Nucleus accumbens (tissue), 56 donors: ENCODE measurements at regions not wholly inside any gene's neighbourhood (a gene's known extent, or its start where the extent isn't known, plus 50 kb on each side); places are given as distances from the start of the nearest gene placed in this dataset.
"Not testable (repeated sequence)": the region's sequence is repeated elsewhere in the genome, so short reads cannot be mapped to it uniquely, and the experiment has no call there.

ENCODE experiments used
- DNase-seq, 56 donors: peaks; one replicate each; lab custom pipeline; 2025; lab: John Stamatoyannopoulos, UW

DNA sequence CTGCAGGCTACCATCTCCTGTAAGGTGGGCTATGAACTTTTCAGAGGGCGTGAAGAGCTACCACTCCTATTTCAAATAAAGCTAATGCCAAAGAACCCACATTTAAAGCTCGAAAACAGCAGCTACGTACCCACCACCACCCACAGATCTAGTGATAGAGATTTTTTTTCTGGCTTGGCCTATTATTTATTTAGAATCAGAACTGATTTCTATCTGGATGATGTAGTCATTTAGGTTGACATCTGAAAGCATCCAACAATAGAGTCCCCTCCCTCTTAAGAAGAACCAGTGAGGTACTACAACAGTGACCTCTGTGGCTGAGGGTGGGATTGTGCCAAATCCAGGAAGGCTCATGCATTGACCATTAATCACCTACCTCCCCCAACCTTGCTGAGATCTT, 113.8 kb upstream of the ADO start:
- DNase-seq = no peak

- DNase-seq = peak in 6 of 56 donors; percentile 2 to 33 (median 14)
These were observed 113.2 kb upstream of the ADO start for GRCh38 chr10:62691336-62691735.

GRCh38 chr10:62692085-62692484, 112.4 kb upstream of the ADO start:
- no peak for DNase-seq

GRCh38 chr10:62693306-62693705, 111.2 kb upstream of the ADO start:
- no peak for DNase-seq

- DNase-seq = no peak
These were observed 109.9 kb upstream of the ADO start for GRCh38 chr10:62694537-62695126.

GRCh38 chr10:62696798-62697197, 107.7 kb upstream of the ADO start:
- no peak for DNase-seq

DNA sequence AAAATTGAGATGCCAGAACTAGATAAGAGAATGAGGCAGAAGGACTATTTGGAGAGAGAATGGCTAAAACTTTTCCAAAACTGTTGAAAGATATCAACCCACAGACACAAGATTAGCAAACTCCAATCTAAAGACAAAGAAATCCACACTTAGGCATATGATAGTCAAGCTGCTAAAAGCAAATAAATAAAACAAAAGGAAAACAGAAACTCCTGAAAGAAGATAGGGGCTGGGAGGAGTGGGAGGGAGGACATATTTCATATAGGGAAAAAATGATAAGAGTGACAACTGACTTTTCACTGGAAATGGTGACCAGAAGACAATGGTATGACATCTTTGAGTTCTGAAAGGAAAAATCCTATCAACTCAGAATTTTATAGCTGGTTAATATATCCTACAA, 105.4 kb upstream of the ADO start:
- DNase-seq = no peak

DNA sequence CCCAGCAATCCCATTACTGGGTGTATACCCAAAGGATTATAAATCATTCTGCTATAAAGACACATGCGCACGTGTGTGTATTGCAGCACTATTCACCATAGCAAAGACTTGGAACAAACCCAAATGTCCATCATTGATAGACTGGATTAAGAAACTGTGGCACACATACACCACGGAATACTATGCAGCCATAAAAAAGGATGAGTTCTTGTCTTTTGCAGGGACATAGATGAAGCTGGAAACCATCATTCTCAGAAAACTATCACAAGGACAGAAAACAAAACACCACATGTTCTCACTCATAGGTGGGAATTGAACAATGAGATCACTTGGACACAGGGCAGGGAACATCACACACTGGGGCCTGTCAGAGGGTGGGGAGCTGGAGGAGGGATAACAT, 100.4 kb upstream of the ADO start:
- DNase-seq = not testable (repeated sequence)

GRCh38 chr10:62705789-62706188, 98.7 kb upstream of the ADO start:
- no peak for DNase-seq

GRCh38 chr10:62707810-62708209, 96.7 kb upstream of the ADO start:
- DNase-seq = no peak

DNA sequence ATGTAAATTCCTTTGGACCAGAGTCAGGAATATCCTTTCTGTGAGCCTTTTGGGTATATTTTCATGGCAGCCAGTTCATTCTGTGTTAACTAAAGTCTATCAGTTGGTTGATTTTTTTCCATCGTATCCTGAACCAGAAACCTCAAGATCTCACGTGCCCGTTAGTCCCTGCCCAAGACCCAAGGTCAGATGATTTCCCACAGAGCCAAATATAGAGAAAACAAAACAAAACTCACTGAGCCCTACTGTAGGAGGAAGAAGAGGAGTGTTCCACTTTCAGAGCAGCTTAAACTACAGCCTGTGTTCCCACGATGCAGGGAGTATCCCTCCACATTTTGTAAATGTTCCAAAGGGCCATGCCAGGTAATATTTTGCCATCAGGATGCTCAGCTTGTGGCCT, 96.0 kb upstream of the ADO start:
- no peak for DNase-seq

DNA sequence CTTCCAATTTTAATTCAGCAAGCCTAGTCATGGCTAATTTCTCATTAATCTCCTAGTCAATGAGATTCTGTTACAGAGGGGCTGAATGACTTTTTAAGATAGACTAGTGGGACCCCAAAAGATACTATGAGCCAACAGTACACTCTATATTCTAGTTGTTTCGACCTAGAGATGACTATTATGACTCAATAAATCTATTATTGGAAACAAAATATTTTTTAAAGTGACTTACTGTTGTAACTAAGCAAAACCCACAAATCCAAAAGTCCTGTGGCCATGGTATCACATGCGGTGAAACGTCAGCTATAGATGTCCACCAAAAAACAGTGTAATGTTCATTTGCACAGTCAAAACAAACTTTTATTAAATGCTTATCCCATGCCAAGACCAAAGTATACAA, 95.3 kb upstream of the ADO start:
- no peak for DNase-seq

DNA sequence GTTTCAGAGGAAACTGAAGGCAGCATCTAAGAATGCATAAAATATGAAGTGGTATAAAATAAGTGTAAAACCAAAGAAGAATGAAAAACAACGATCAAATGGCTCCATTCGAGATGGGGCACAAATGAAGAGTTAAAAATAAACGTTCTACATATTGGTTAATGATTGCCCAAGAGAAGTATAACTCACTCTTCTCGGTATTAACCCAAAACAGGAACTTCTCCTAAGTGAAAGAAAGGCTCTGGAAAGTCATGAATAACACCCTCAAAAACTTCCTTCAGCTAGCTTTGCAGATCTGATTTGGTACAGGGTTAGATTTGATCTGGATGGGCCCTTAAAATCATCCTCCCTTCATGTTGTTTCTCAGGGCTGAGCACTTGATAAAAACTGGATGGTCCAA, 94.3 kb upstream of the ADO start:
- no peak for DNase-seq

DNA sequence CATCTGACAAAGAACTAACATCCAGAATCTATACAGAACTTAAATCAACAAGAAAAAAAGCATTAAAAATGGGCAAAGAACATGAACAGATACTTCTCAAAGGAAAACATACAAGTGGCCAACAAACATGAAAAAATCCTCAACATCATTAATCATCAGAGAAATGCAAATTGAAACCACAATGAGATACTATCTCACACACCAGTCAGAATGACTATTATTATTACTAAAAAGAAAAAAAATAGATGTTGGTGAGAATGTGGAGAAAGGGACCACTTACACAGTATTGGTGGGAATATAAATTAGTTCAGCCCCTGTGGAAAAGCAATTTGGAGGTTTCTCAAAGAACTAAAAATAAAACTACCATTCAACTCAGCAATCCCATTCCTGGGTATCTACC, 89.1 kb upstream of the ADO start:
- no peak for DNase-seq

- DNase-seq = no peak
These were observed 85.9 kb upstream of the ADO start for GRCh38 chr10:62718585-62718984.

GRCh38 chr10:62719061-62719460, 85.5 kb upstream of the ADO start:
- no peak for DNase-seq

- no peak for DNase-seq
These were observed 82.8 kb upstream of the ADO start for GRCh38 chr10:62721687-62722086.

- no peak for DNase-seq
These were observed 81.1 kb upstream of the ADO start for GRCh38 chr10:62723375-62723774.

- no peak for DNase-seq
These were observed 80.1 kb upstream of the ADO start for GRCh38 chr10:62724465-62724864.

GRCh38 chr10:62726142-62726541, 78.4 kb upstream of the ADO start:
- no peak for DNase-seq

DNA sequence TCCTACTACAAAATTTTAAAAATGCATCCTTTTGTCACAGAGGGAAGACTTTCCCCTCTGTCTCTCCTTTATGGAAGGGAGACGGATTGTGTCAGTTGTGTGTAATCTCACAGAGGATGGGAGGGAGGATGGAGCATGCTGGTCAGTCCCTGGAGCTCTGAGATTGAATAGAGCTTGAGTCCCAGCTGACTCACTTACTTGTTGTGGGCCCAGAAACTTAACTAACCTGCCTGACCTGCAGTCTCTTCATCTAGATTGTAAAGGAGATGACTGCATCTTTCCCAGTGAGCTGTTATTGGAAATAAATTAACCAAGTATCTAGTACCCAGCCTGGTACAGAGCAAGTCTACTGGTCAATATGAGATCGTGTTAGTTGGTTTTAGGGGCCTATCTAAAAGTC, 77.9 kb upstream of the ADO start:
- DNase-seq = no peak

DNA sequence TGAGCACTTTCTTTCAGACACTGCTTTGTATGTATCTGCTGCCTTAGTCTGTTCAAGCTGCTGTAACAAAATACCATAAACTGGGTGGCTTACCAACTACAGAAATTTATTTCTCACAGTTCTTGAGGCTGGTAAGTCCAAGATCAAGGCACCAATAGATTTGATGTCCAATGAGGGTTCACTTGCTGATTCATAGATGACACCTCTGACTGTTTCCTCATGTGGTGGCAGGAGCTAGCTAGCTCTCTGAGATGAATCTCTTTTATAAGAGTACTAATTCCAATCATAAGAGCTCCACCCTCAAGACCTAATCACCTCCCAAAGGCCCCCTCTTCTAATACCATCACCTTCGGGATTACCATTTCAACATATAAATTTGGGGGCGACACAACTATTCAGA, 76.6 kb upstream of the ADO start:
- DNase-seq = no peak

DNA sequence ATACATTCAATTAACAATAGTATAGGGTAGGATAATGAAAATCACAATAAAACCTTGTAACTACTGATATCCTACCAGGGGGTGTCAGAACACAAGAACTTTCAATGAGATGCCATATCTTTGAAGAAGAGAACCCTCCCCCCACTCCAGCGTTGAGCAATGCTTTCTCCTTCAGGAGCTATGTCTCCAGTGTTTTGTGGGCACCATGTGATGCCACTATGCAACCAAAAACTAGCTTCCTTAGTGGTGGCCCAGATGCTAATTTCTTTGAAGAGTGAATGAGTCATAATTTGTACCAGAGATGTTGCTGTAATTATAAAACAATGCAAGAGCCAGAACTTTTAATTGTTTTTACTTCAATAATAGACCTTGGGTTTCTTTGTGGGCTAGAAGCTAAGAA, 76.0 kb upstream of the ADO start:
- no peak for DNase-seq
